ENCODE measurements at regions not wholly inside any gene's neighbourhood (a gene's known extent, or its start where the extent isn't known, plus 50 kb on each side); places are given as distances from the start of the nearest gene placed in this dataset.
A peak's percentile ranks its signal among the peaks of the same experiment; 100 is the strongest.

DNA sequence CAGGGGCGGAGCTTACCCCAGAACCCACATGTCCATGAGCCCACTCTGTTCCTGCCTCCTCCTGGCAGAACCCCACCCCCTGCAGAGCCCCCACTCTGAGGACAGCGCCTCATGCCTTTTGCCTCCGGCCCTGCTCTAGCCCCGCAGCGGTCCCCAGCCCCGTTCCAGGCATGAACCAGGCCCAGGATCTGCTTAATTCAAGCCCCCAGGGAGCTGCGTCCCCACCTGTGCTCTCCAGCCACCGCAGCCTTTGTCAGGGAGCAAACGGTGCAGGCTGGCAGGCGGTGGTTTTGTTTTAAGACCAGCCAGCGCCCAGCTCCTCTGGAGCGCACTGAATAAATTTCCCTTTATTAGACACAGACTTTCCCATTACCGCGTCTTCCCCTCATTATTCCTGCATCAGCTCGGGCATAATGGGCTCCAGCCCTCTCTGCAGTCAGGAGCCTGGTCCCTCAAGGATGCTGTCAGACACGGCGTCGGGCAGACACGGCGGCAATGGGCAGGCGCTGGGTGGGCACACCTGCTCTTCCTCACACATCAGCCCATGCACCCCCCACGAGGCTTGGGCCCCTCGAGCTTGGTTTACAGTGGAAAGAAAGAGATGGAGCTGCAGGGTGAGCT lies 137.6 kb downstream of the OLFM1 start:
- Histone ChIP-seq H3K79me2 (replicated peaks; ENCODE audit: insufficient read depth, low read length) (no peaks in the 10 kb centered on the region), H3F3A (ENCODE audit: insufficient read depth, low read length, poor library complexity, severe bottlenecking) (no peaks in the 10 kb centered on the region), H3K36me3 (ENCODE audit: insufficient read depth, low read length) (no peaks in the 10 kb centered on the region), H3K9me2 (ENCODE audit: insufficient read depth, low read length) (no peaks in the 10 kb centered on the region), H3K9ac (ENCODE audit: low read length) (peak overlapping the region; percentile 66), H3K4me2 (ENCODE audit: low read length) (no peak overlapping the region), H2AFZ (ENCODE audit: low read depth, low read length) (peak overlapping the region; percentile 24), H3K27ac (ENCODE audit: low read length) (peak overlapping the region; percentile 94), H3K9me3 (ENCODE audit: low read length) (no peaks in the 10 kb centered on the region), H3K27me3 (ENCODE audit: insufficient read depth, low read depth, low read length) (no peaks in the 10 kb centered on the region), H4K20me1 (ENCODE audit: insufficient read depth) (no peaks in the 10 kb centered on the region), H3K4me3 (ENCODE audit: low read length) (peak overlapping the region; percentile 41)
- TF ChIP-seq, protein P1, sequence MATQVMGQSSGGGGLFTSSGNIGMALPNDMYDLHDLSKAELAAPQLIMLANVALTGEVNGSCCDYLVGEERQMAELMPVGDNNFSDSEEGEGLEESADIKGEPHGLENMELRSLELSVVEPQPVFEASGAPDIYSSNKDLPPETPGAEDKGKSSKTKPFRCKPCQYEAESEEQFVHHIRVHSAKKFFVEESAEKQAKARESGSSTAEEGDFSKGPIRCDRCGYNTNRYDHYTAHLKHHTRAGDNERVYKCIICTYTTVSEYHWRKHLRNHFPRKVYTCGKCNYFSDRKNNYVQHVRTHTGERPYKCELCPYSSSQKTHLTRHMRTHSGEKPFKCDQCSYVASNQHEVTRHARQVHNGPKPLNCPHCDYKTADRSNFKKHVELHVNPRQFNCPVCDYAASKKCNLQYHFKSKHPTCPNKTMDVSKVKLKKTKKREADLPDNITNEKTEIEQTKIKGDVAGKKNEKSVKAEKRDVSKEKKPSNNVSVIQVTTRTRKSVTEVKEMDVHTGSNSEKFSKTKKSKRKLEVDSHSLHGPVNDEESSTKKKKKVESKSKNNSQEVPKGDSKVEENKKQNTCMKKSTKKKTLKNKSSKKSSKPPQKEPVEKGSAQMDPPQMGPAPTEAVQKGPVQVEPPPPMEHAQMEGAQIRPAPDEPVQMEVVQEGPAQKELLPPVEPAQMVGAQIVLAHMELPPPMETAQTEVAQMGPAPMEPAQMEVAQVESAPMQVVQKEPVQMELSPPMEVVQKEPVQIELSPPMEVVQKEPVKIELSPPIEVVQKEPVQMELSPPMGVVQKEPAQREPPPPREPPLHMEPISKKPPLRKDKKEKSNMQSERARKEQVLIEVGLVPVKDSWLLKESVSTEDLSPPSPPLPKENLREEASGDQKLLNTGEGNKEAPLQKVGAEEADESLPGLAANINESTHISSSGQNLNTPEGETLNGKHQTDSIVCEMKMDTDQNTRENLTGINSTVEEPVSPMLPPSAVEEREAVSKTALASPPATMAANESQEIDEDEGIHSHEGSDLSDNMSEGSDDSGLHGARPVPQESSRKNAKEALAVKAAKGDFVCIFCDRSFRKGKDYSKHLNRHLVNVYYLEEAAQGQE (IDR thresholded peaks at IDR 0.05; ENCODE audit: borderline replicate concordance) = peak; percentile 62
- peak; percentile 41 for TF ChIP-seq RAD21 (conservative IDR thresholded peaks at IDR 0.05)
- TF ChIP-seq, protein P2, sequence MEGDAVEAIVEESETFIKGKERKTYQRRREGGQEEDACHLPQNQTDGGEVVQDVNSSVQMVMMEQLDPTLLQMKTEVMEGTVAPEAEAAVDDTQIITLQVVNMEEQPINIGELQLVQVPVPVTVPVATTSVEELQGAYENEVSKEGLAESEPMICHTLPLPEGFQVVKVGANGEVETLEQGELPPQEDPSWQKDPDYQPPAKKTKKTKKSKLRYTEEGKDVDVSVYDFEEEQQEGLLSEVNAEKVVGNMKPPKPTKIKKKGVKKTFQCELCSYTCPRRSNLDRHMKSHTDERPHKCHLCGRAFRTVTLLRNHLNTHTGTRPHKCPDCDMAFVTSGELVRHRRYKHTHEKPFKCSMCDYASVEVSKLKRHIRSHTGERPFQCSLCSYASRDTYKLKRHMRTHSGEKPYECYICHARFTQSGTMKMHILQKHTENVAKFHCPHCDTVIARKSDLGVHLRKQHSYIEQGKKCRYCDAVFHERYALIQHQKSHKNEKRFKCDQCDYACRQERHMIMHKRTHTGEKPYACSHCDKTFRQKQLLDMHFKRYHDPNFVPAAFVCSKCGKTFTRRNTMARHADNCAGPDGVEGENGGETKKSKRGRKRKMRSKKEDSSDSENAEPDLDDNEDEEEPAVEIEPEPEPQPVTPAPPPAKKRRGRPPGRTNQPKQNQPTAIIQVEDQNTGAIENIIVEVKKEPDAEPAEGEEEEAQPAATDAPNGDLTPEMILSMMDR (IDR thresholded peaks at IDR 0.05; ENCODE audit: poor library complexity, severe bottlenecking) = no peak
- no peak for TF ChIP-seq TAF1 (IDR thresholded peaks at IDR 0.05; ENCODE audit: low read depth)
- TF ChIP-seq SMC3 (conservative IDR thresholded peaks at IDR 0.05; ENCODE audit: poor library complexity) = peak; percentile 30
- TF ChIP-seq POLR2AphosphoS5 (IDR thresholded peaks at IDR 0.05) = no peak
- no peak for TF ChIP-seq EZH2 (IDR thresholded peaks at IDR 0.05; ENCODE audit: borderline replicate concordance, insufficient read depth, low read length, poor library complexity, severe bottlenecking)
- no peak for TF ChIP-seq MXI1 (conservative IDR thresholded peaks at IDR 0.05; ENCODE audit: poor library complexity, severe bottlenecking)
- no peak for TF ChIP-seq EP300 (conservative IDR thresholded peaks at IDR 0.05; ENCODE audit: poor library complexity, severe bottlenecking)

DNA sequence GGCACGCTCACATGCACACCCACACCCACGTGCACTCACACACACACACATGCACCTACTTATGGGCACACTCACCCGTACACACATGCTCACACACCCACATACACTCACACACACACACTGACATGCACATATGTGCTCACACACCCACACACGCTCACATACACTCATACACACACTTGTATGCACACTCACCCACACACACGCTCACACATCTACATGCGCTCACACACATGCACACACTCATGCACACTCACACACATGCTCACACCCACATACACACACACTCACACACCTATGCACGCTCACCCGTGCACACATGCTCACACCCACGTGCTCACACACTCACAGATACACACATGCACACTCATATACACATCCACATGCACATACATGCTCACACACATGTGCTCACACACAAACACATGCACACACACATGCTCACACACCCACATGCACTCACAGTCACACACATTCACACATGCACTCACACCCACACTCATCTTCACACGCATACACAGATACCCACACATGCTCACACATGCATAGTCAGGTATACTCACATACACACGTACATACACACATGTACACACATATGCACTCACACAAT lies 138.3 kb downstream of the OLFM1 start:
- Histone ChIP-seq H3F3A (ENCODE audit: insufficient read depth, low read length, poor library complexity, severe bottlenecking) (no peaks in the 10 kb centered on the region), H3K79me2 (replicated peaks; ENCODE audit: insufficient read depth, low read length) (no peaks in the 10 kb centered on the region), H4K20me1 (ENCODE audit: insufficient read depth) (no peaks in the 10 kb centered on the region), H2AFZ (ENCODE audit: low read depth, low read length) (no peak overlapping the region), H3K27ac (ENCODE audit: low read length) (peak overlapping the region; percentile 94), H3K36me3 (ENCODE audit: insufficient read depth, low read length) (no peaks in the 10 kb centered on the region), H3K4me2 (ENCODE audit: low read length) (no peak overlapping the region), H3K27me3 (ENCODE audit: insufficient read depth, low read depth, low read length) (no peaks in the 10 kb centered on the region), H3K9me2 (ENCODE audit: insufficient read depth, low read length) (no peaks in the 10 kb centered on the region), H3K4me3 (ENCODE audit: low read length) (peak overlapping the region; percentile 41), H3K9me3 (ENCODE audit: low read length) (no peaks in the 10 kb centered on the region), H3K9ac (ENCODE audit: low read length) (peak overlapping the region; percentile 66)
- TF ChIP-seq POLR2AphosphoS5 (IDR thresholded peaks at IDR 0.05) = peak; percentile 1
- TF ChIP-seq EZH2 (IDR thresholded peaks at IDR 0.05; ENCODE audit: borderline replicate concordance, insufficient read depth, low read length, poor library complexity, severe bottlenecking) = no peak
